SU-DHL-6 (cell line): ENCODE measurements at regions not wholly inside any gene's neighbourhood (a gene's known extent, or its start where the extent isn't known, plus 50 kb on each side); places are given as distances from the start of the nearest gene placed in this dataset.

Source experiments
- CTCF ChIP-seq: fragments of 200-600 bp; sonication (generic); IDR thresholded peaks from one replicate; pipeline ENCODE4 v1.5.1; 2017; ENCODE audit warnings: antibody characterized with exemption, mild to moderate bottlenecking, low read length, moderate library complexity; ENCODE audit not compliant: insufficient read depth, poor library complexity, severe bottlenecking
- EZH2phosphoT487 ChIP-seq: fragments of 200-600 bp; sonication (generic), shearing (Covaris generic); conservative IDR thresholded peaks from 2 replicates; pipeline ENCODE4 v1.6.1; 2018; ENCODE audit warnings: mild to moderate bottlenecking, antibody characterized with exemption, low read length, moderate library complexity, mixed read lengths

- TF ChIP-seq EZH2phosphoT487, result no peak
- no peak for TF ChIP-seq CTCF
Measured at GRCh38 chr22:19652316-19652715, 62.0 kb upstream of the SEPTIN5 start.
